Fibroblast of lung (primary cell): ENCODE measurements at regions not wholly inside any gene's neighbourhood (a gene's known extent, or its start where the extent isn't known, plus 50 kb on each side); places are given as distances from the start of the nearest gene placed in this dataset.

Experiments used
- EZH2 ChIP-seq: IDR thresholded peaks from 2 replicates; pipeline ENCODE4 v1.5.1; 2012; ENCODE audit warnings: low read length, control low read depth, mild to moderate bottlenecking; ENCODE audit errors: missing control alignments
- TF ChIP-seq, protein P1 (sequence below), 2 donors: IDR thresholded peaks in 1 of 2; conservative IDR thresholded peaks in 1 of 2; 1 replicate in 1 of 2; 2 replicates in 1 of 2; pipeline ENCODE4 v1.5.1; 2011 to 2012; ENCODE audit warnings: low read length in 2 of 2, control low read depth in 1 of 2, inconsistent platforms in 1 of 2, low read depth in 1 of 2, mild to moderate bottlenecking in 1 of 2

DNA sequence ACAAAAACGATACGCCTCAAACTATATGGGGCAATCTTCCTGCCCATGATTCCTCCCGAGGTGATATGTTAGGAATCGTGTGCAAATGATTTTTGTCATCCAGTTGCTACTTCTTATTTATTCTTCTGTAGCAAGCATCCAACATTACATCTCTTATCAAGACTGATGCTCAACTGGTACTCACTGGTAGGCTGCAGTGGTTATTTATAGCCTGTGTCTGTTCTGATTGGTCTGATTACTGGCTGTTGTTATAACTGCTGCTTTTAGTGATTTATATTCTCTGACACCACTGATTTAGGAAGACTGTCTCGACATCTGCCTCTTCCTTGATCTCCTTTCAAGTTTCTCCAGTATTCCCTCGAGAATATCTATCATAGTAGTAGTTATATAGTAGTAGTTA, 165.8 kb downstream of the LARP7 start:
- TF ChIP-seq EZH2: no peak
- TF ChIP-seq, protein P1, sequence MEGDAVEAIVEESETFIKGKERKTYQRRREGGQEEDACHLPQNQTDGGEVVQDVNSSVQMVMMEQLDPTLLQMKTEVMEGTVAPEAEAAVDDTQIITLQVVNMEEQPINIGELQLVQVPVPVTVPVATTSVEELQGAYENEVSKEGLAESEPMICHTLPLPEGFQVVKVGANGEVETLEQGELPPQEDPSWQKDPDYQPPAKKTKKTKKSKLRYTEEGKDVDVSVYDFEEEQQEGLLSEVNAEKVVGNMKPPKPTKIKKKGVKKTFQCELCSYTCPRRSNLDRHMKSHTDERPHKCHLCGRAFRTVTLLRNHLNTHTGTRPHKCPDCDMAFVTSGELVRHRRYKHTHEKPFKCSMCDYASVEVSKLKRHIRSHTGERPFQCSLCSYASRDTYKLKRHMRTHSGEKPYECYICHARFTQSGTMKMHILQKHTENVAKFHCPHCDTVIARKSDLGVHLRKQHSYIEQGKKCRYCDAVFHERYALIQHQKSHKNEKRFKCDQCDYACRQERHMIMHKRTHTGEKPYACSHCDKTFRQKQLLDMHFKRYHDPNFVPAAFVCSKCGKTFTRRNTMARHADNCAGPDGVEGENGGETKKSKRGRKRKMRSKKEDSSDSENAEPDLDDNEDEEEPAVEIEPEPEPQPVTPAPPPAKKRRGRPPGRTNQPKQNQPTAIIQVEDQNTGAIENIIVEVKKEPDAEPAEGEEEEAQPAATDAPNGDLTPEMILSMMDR (conservative IDR thresholded peaks at IDR 0.05 in 1 of 2, IDR thresholded peaks at IDR 0.05 in 1 of 2; ENCODE audit: low read depth in 1 of 2, low read length in 2 of 2): no peak
